Panc1 (cell line): ENCODE measurements at regions not wholly inside any gene's neighbourhood (a gene's known extent, or its start where the extent isn't known, plus 50 kb on each side); places are given as distances from the start of the nearest gene placed in this dataset.
"Not testable (repeated sequence)": the region's sequence is repeated elsewhere in the genome, so short reads cannot be mapped to it uniquely, and the experiment has no call there.

ENCODE experiments used
- ATAC-seq: fragments of 200-7000 bp; cut with Tn5 transposase; 2 replicates; pipeline ENCODE4 v1.9.1; 2020; ENCODE audit warnings: mild to moderate bottlenecking, moderate library complexity
- BruUV-seq: library from RNA; stranded (reverse); fragments of 400-500 nt; replicated peaks from 2 replicates; lab custom pipeline; 2021; lab: Mats Ljungman, UMichigan
- CTCF ChIA-PET: fragments of 300-600 bp; sonication (Branson Sonifier 250); formaldehyde crosslinking; loops from one replicate; lab custom pipeline; 2022; ENCODE audit warnings: antibody characterized with exemption; lab: Charles Lee
- POLR2A ChIA-PET: fragments of 300-600 bp; sonication (Branson Sonifier 250); formaldehyde crosslinking; loops from one replicate; lab custom pipeline; 2022; ENCODE audit warnings: antibody characterized with exemption; lab: Charles Lee
- DNase-seq: peaks from one replicate; pipeline ENCODE4 v3.0.0-alpha.2; 2010; ENCODE audit warnings: low read depth, low spot score
- H3K27ac ChIP-seq: 2 replicates; pipeline ENCODE4 v1.5.1; 2011; ENCODE audit warnings: mild to moderate bottlenecking, low read length, inconsistent platforms
- H3K27me3 ChIP-seq: fragments of 200-500 bp; sonication (Bioruptor generic); 2 replicates; pipeline ENCODE4 v1.6.0; 2014; ENCODE audit warnings: low read length, inconsistent platforms; ENCODE audit not compliant: control insufficient read depth, insufficient read depth
- H3K36me3 ChIP-seq: fragments of 200-500 bp; sonication (Bioruptor generic); 2 replicates; pipeline ENCODE4 v1.5.1; 2014; ENCODE audit warnings: inconsistent platforms, mild to moderate bottlenecking, low read length, moderate library complexity; ENCODE audit not compliant: control insufficient read depth, insufficient read depth
- H3K4me1 ChIP-seq: 2 replicates; pipeline ENCODE4 v1.5.1; 2011; ENCODE audit warnings: inconsistent platforms, mild to moderate bottlenecking, low read length, moderate library complexity; ENCODE audit not compliant: control insufficient read depth, insufficient read depth
- H3K4me3 ChIP-seq, 2 experiments: 2 replicates each; pipeline ENCODE4 v1.5.1; 2011 to 2012; ENCODE audit warnings: low read depth in 2 of 2, low read length in 2 of 2, mild to moderate bottlenecking in 2 of 2, inconsistent platforms in 1 of 2, moderate library complexity in 1 of 2
- H3K9me3 ChIP-seq: fragments of 200-500 bp; sonication (Bioruptor generic); 2 replicates; pipeline ENCODE4 v1.5.1; 2014; ENCODE audit warnings: low read depth, mild to moderate bottlenecking, inconsistent platforms, low read length, moderate library complexity; ENCODE audit not compliant: control insufficient read depth, insufficient read depth
- CTCF ChIP-seq: fragments of 450-650 bp; IDR thresholded peaks from 2 replicates; pipeline ENCODE4 v1.5.1; 2017; ENCODE audit warnings: mild to moderate bottlenecking
- POLR2AphosphoS5 ChIP-seq: IDR thresholded peaks from 2 replicates; pipeline ENCODE4 v1.6.1; 2012; ENCODE audit warnings: mild to moderate bottlenecking, low read depth, low read length, moderate library complexity
- REST ChIP-seq, 2 experiments: IDR thresholded peaks; 2 replicates each; pipeline ENCODE4 v1.6.1; 2011 to 2012; ENCODE audit warnings: low read depth in 2 of 2, control low read depth in 1 of 2, low read length in 1 of 2, mild to moderate bottlenecking in 1 of 2, moderate library complexity in 1 of 2; ENCODE audit not compliant: insufficient read depth in 1 of 2
- SIN3A ChIP-seq: IDR thresholded peaks from 2 replicates; pipeline ENCODE4 v1.6.1; 2012; ENCODE audit warnings: low read depth, mild to moderate bottlenecking, low read length, moderate library complexity, borderline replicate concordance; ENCODE audit not compliant: insufficient read depth
- TCF7L2 ChIP-seq: IDR thresholded peaks from 2 replicates; pipeline ENCODE4 v1.6.1; 2011; ENCODE audit warnings: mild to moderate bottlenecking, low read depth, low read length, inconsistent platforms
- in situ Hi-C: cut with HindIII; loops from 2 replicates; pipeline ENCODE4 v1.10.0; 2016; ENCODE audit warnings: low sequenced_read_pairs, low pct_unique_long_range_greater_than_20kb
- intact Hi-C: fragments of 100-400 bp; cut with micrococcal nuclease; formaldehyde crosslinking; loops from one replicate; pipeline ENCODE4 v1.10.0; 2022; ENCODE audit not compliant: unreplicated experiment

GRCh38 chr9:126071076-126071750, 255.4 kb upstream of the MVB12B start:
- Histone ChIP-seq H3K27me3 (no peaks in the 10 kb centered on the region), H3K27ac (no peak overlapping the region), H3K9me3 (no peaks in the 10 kb centered on the region), H3K4me3 (no peak overlapping the region), H3K4me1 (no peaks in the 10 kb centered on the region), H3K36me3 (no peaks in the 10 kb centered on the region)
- ATAC-seq (no peak), DNase-seq (no peak)
- POLR2A ChIA-PET, result interaction anchor here (0.6 kb wide), 1 partner anchor 394 kb away, joined by 5 read pairs; no protein-coding TSS in a partner anchor
- intact Hi-C loops (no loop called here), in situ Hi-C loops (no loop called here)
- BruUV-seq, result no TSS peak
- CTCF ChIA-PET, result no interaction called here
- TF ChIP-seq POLR2AphosphoS5, result no peak
- no peak for TF ChIP-seq CTCF
- TF ChIP-seq REST (IDR thresholded peaks at IDR 0.05; ENCODE audit: insufficient read depth in 1 of 2, low read depth in 2 of 2, low read length in 1 of 2), result no peak

- in situ Hi-C loops, CTCF ChIA-PET, H3K27me3 ChIP-seq, H3K4me3 ChIP-seq, H3K9me3 ChIP-seq, intact Hi-C loops, ATAC-seq, H3K36me3 ChIP-seq, BruUV-seq, DNase-seq, H3K4me1 ChIP-seq, H3K27ac ChIP-seq, POLR2A ChIA-PET: not testable (repeated sequence)
These were observed 249.0 kb upstream of the MVB12B start for GRCh38 chr9:126077656-126078055.

GRCh38 chr9:126080641-126081040, 246.0 kb upstream of the MVB12B start:
- CTCF ChIA-PET, result no interaction called here
- in situ Hi-C loops (no loop called here), intact Hi-C loops (no loop called here)
- H3K4me3 ChIP-seq, result no peak overlapping the region
- ATAC-seq (no peak), DNase-seq (no peak)
- TF ChIP-seq SIN3A (no peak), TCF7L2 (no peak), POLR2AphosphoS5 (no peak), CTCF (no peak), REST (IDR thresholded peaks at IDR 0.05; ENCODE audit: insufficient read depth in 1 of 2, low read depth in 2 of 2, low read length in 1 of 2) (no peak)
- POLR2A ChIA-PET, result no interaction called here
- no peaks in the 10 kb centered on the region; the same call in 1 of the 2 replicates for H3K27me3 ChIP-seq
- H3K4me1 ChIP-seq, result no peaks in the 10 kb centered on the region
- no peaks in the 10 kb centered on the region for H3K9me3 ChIP-seq
- BruUV-seq, result no TSS peak
- no peaks in the 10 kb centered on the region for H3K36me3 ChIP-seq
- H3K27ac ChIP-seq, result no peak overlapping the region
